Ureter (tissue), 1 donor: ENCODE measurements at regions not wholly inside any gene's neighbourhood (a gene's known extent, or its start where the extent isn't known, plus 50 kb on each side); places are given as distances from the start of the nearest gene placed in this dataset.

Source experiments
- DNase-seq: peaks from one replicate; pipeline ENCODE4 v3.0.0-alpha.2; 2020; ENCODE audit warnings: low spot score
- donor health status: DM: yes; HTN: yes; CAD: no.

- no peak for DNase-seq
Measured at GRCh38 chr18:78721981-78722380, 257.6 kb upstream of the SALL3 start.

- no peak for DNase-seq
Measured at GRCh38 chr18:78722386-78722785, 257.2 kb upstream of the SALL3 start.

GRCh38 chr18:78722929-78723710, 256.5 kb upstream of the SALL3 start:
- DNase-seq = peak; percentile 13

- peak; percentile 14 for DNase-seq
Measured at GRCh38 chr18:78724214-78724914, 255.3 kb upstream of the SALL3 start.

- peak; percentile 37 for DNase-seq
Measured at GRCh38 chr18:78725426-78725825, 254.2 kb upstream of the SALL3 start.

GRCh38 chr18:78726326-78727056, 253.1 kb upstream of the SALL3 start:
- DNase-seq = peak; percentile 28

- peak; percentile 31 for DNase-seq
Measured at GRCh38 chr18:78727057-78727739, 252.4 kb upstream of the SALL3 start.

GRCh38 chr18:78727877-78728783, 251.5 kb upstream of the SALL3 start:
- peak; percentile 55 for DNase-seq

GRCh38 chr18:78728784-78729467, 250.7 kb upstream of the SALL3 start:
- peak; percentile 35 for DNase-seq

- no peak for DNase-seq
Measured at GRCh38 chr18:78730546-78730945, 249.1 kb upstream of the SALL3 start.

GRCh38 chr18:78731016-78731397, 248.6 kb upstream of the SALL3 start:
- DNase-seq = no peak

GRCh38 chr18:78731398-78732032, 248.1 kb upstream of the SALL3 start:
- DNase-seq = peak; percentile 26

- DNase-seq = peak; percentile 30
Measured at GRCh38 chr18:78732273-78733210, 247.1 kb upstream of the SALL3 start.

GRCh38 chr18:78733762-78734613, 245.6 kb upstream of the SALL3 start:
- no peak for DNase-seq

- no peak for DNase-seq
Measured at GRCh38 chr18:78734614-78734945, 245.0 kb upstream of the SALL3 start.

- DNase-seq = peak; percentile 36
Measured at GRCh38 chr18:78735131-78736014, 244.2 kb upstream of the SALL3 start.
